GM23338 (cell line): ENCODE measurements at regions not wholly inside any gene's neighbourhood (a gene's known extent, or its start where the extent isn't known, plus 50 kb on each side); places are given as distances from the start of the nearest gene placed in this dataset.

ENCODE experiments used
- ATAC-seq: fragments of 200-7000 bp; cut with Tn5 transposase; 3 replicates; pipeline ENCODE4 v1.9.1; 2020
- DNase-seq: peaks from one replicate; pipeline ENCODE4 v3.0.0-alpha.2; 2015; ENCODE audit warnings: low spot score
- H2AFZ ChIP-seq: fragments of 200-600 bp; sonication (generic); 2 replicates; pipeline ENCODE4 v1.8.0; 2016; ENCODE audit warnings: antibody characterized with exemption, mild to moderate bottlenecking, moderate library complexity
- H3F3A ChIP-seq: fragments of 200-600 bp; sonication (generic); replicated peaks from 2 replicates; pipeline ENCODE4 v1.8.0; 2017; ENCODE audit warnings: antibody characterized with exemption, mixed run types, low read depth
- H3K27ac ChIP-seq: fragments of 200-600 bp; sonication (generic); 2 replicates; pipeline ENCODE4 v1.6.1; 2016; ENCODE audit warnings: low read depth
- H3K27me3 ChIP-seq: fragments of 200-600 bp; sonication (generic); 2 replicates; pipeline ENCODE4 v1.8.0; 2016; ENCODE audit warnings: mild to moderate bottlenecking, mixed run types, moderate library complexity; ENCODE audit not compliant: insufficient read depth
- H3K36me3 ChIP-seq: fragments of 200-600 bp; sonication (generic); 2 replicates; pipeline ENCODE4 v1.8.0; 2016; ENCODE audit warnings: mild to moderate bottlenecking; ENCODE audit not compliant: insufficient read depth
- H3K4me1 ChIP-seq: fragments of 200-600 bp; sonication (generic); 2 replicates; pipeline ENCODE4 v1.8.0; 2016; ENCODE audit warnings: mild to moderate bottlenecking, moderate library complexity; ENCODE audit not compliant: insufficient read depth
- H3K4me2 ChIP-seq: fragments of 200-600 bp; sonication (generic); 2 replicates; pipeline ENCODE4 v1.7.1; 2017; ENCODE audit warnings: mixed run types
- H3K4me3 ChIP-seq: fragments of 200-600 bp; sonication (generic); 2 replicates; pipeline ENCODE4 v1.6.1; 2016; ENCODE audit warnings: mixed run types
- H3K79me2 ChIP-seq: fragments of 200-600 bp; sonication (generic); replicated peaks from 2 replicates; pipeline ENCODE4 v1.8.0; 2017; ENCODE audit warnings: mild to moderate bottlenecking; ENCODE audit not compliant: insufficient read depth
- H3K9me2 ChIP-seq: fragments of 200-600 bp; sonication (generic); 2 replicates; pipeline ENCODE4 v1.8.0; 2017; ENCODE audit not compliant: insufficient read depth
- H4K20me1 ChIP-seq: fragments of 200-600 bp; sonication (generic); replicated peaks from 2 replicates; pipeline ENCODE4 v1.8.0; 2017; ENCODE audit warnings: mild to moderate bottlenecking; ENCODE audit not compliant: insufficient read depth
- H3K27ac Mint-ChIP-seq: 2 replicates; pipeline ENCODE4 v1.8.0; 2020; ENCODE audit warnings: inconsistent platforms, mild to moderate bottlenecking, moderate library complexity, mixed read lengths
- H3K27me3 Mint-ChIP-seq: 3 replicates; pipeline ENCODE4 v1.8.0; 2022; ENCODE audit warnings: low read depth, mild to moderate bottlenecking, moderate library complexity, mixed read lengths, inconsistent platforms; ENCODE audit not compliant: insufficient read depth, poor library complexity
- H3K36me3 Mint-ChIP-seq: 3 replicates; pipeline ENCODE4 v1.8.0; 2021; ENCODE audit warnings: low read depth, mild to moderate bottlenecking, inconsistent platforms, moderate library complexity, mixed read lengths
- H3K4me1 Mint-ChIP-seq: 3 replicates; pipeline ENCODE4 v1.8.0; 2020; ENCODE audit warnings: mild to moderate bottlenecking, inconsistent platforms, mixed read lengths
- H3K4me3 Mint-ChIP-seq: 3 replicates; pipeline ENCODE4 v1.8.0; 2021; ENCODE audit warnings: moderate library complexity, mild to moderate bottlenecking, inconsistent platforms, mixed read lengths
- H3K9me3 Mint-ChIP-seq: 3 replicates; pipeline ENCODE4 v1.8.0; 2020; ENCODE audit warnings: moderate library complexity, mild to moderate bottlenecking, inconsistent platforms, mixed read lengths
- CREB1 ChIP-seq: fragments of 250-450 bp; sonication (Bioruptor Pico); IDR thresholded peaks from 2 replicates; pipeline ENCODE4 v1.5.0; 2020; ENCODE audit warnings: low read depth, mild to moderate bottlenecking, moderate library complexity
- CTCF ChIP-seq, 2 experiments: fragments of 200-600 bp in 1 of 2; sonication (generic) in 1 of 2; conservative IDR thresholded peaks; 2 replicates each; pipeline versions ENCODE4 v1.5.1 to v1.6.1; 2016 to 2017; ENCODE audit warnings: antibody characterized with exemption in 2 of 2, low read depth in 2 of 2, mild to moderate bottlenecking in 2 of 2, moderate library complexity in 1 of 2
- ETS1 ChIP-seq: IDR thresholded peaks from 2 replicates; pipeline ENCODE4 v1.6.1; 2016; ENCODE audit warnings: antibody characterized with exemption
- EZH2 ChIP-seq: fragments of 200-600 bp; sonication (generic); IDR thresholded peaks from one replicate; pipeline ENCODE4 v1.8.0; 2017; ENCODE audit warnings: antibody characterized with exemption, mild to moderate bottlenecking, low read depth; ENCODE audit not compliant: unreplicated experiment
- EZH2phosphoT487 ChIP-seq: fragments of 200-600 bp; sonication (generic); IDR thresholded peaks from one replicate; pipeline ENCODE4 v1.8.1; 2018; ENCODE audit warnings: antibody characterized with exemption; ENCODE audit not compliant: unreplicated experiment
- JUNB ChIP-seq: IDR thresholded peaks from one replicate; pipeline ENCODE4 v1.6.1; 2016; ENCODE audit warnings: antibody characterized with exemption; ENCODE audit not compliant: unreplicated experiment
- NANOG ChIP-seq: IDR thresholded peaks from 2 replicates; pipeline ENCODE4 v1.6.1; 2016; ENCODE audit warnings: antibody characterized with exemption, borderline replicate concordance
- POLR2AphosphoS5 ChIP-seq: IDR thresholded peaks from 2 replicates; pipeline ENCODE4 v1.6.1; 2016; ENCODE audit warnings: antibody characterized with exemption, low read depth
- STAT1 ChIP-seq: IDR thresholded peaks from one replicate; pipeline ENCODE4 v1.6.1; 2016; ENCODE audit warnings: antibody characterized with exemption; ENCODE audit not compliant: unreplicated experiment
- ZNF114 ChIP-seq: fragments of 250-450 bp; sonication (Bioruptor Pico); IDR thresholded peaks from 2 replicates; pipeline ENCODE4 v1.5.0; 2020; ENCODE audit warnings: mild to moderate bottlenecking, moderate library complexity
- ZNF331 ChIP-seq: fragments of 250-450 bp; sonication (Bioruptor Pico); IDR thresholded peaks from 2 replicates; pipeline ENCODE4 v1.5.0; 2020; ENCODE audit warnings: low read depth, mild to moderate bottlenecking, moderate library complexity
- ZNF462 ChIP-seq: fragments of 250-450 bp; sonication (Bioruptor Pico); IDR thresholded peaks from 2 replicates; pipeline ENCODE4 v1.5.0; 2020; ENCODE audit warnings: mild to moderate bottlenecking, moderate library complexity
- TF ChIP-seq, protein P1 (sequence below): IDR thresholded peaks from one replicate; pipeline ENCODE4 v1.6.1; 2018; ENCODE audit warnings: antibody characterized with exemption; ENCODE audit not compliant: unreplicated experiment

DNA sequence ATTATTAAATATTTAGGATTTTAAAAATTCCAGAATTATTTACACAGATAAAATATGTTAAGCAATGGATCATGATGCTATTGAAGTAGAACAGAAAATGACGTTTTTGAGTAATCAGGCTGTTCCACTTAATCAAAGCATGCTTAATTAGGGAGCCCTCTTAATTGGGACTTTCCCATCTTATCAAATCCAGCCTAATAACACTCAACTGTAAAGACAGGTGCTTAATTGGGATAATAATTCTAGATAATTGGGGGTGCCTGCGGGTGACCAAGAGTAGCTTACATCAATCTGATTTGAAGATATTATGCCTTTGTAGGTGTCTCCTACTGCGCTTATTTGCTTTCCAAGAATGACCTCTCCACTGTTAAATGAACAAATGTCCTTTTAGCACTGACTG, 742.2 kb upstream of the SLITRK6 start:
- H3K4me1 Mint-ChIP-seq, result no peaks in the 10 kb centered on the region
- H3K27ac Mint-ChIP-seq, result no peak overlapping the region
- H3K4me1 ChIP-seq, result no peaks in the 10 kb centered on the region
- no peak for ATAC-seq
- H3K9me2 ChIP-seq, result no peaks in the 10 kb centered on the region
- no peak for DNase-seq
- TF ChIP-seq ZNF331 (CRISPR knock-in tag) (no peak), ZNF462 (CRISPR knock-in tag) (no peak), EZH2phosphoT487 (no peak), NANOG (no peak), STAT1 (no peak), ETS1 (no peak), JUNB (no peak), CTCF (conservative IDR thresholded peaks at IDR 0.05; ENCODE audit: low read depth in 2 of 2) (no peak), ZNF114 (CRISPR knock-in tag) (no peak), POLR2AphosphoS5 (no peak), EZH2 (no peak), CREB1 (CRISPR knock-in tag) (no peak)
- TF ChIP-seq, protein P1, sequence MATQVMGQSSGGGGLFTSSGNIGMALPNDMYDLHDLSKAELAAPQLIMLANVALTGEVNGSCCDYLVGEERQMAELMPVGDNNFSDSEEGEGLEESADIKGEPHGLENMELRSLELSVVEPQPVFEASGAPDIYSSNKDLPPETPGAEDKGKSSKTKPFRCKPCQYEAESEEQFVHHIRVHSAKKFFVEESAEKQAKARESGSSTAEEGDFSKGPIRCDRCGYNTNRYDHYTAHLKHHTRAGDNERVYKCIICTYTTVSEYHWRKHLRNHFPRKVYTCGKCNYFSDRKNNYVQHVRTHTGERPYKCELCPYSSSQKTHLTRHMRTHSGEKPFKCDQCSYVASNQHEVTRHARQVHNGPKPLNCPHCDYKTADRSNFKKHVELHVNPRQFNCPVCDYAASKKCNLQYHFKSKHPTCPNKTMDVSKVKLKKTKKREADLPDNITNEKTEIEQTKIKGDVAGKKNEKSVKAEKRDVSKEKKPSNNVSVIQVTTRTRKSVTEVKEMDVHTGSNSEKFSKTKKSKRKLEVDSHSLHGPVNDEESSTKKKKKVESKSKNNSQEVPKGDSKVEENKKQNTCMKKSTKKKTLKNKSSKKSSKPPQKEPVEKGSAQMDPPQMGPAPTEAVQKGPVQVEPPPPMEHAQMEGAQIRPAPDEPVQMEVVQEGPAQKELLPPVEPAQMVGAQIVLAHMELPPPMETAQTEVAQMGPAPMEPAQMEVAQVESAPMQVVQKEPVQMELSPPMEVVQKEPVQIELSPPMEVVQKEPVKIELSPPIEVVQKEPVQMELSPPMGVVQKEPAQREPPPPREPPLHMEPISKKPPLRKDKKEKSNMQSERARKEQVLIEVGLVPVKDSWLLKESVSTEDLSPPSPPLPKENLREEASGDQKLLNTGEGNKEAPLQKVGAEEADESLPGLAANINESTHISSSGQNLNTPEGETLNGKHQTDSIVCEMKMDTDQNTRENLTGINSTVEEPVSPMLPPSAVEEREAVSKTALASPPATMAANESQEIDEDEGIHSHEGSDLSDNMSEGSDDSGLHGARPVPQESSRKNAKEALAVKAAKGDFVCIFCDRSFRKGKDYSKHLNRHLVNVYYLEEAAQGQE, result no peak
- no peak overlapping the region for H3K4me3 ChIP-seq
- no peak overlapping the region for H2AFZ ChIP-seq
- no peak overlapping the region for H3K27ac ChIP-seq
- no peak overlapping the region for H3K4me2 ChIP-seq
- no peaks in the 10 kb centered on the region for H3K36me3 ChIP-seq
- no peaks in the 10 kb centered on the region for H3K9me3 Mint-ChIP-seq
- H3K79me2 ChIP-seq, result no peaks in the 10 kb centered on the region
- no peak overlapping the region for H3K4me3 Mint-ChIP-seq
- H3F3A ChIP-seq, result no peaks in the 10 kb centered on the region
- no peaks in the 10 kb centered on the region for H4K20me1 ChIP-seq
- no peaks in the 10 kb centered on the region for H3K27me3 Mint-ChIP-seq
- no peaks in the 10 kb centered on the region for H3K27me3 ChIP-seq
- H3K36me3 Mint-ChIP-seq, result no peaks in the 10 kb centered on the region
